ENCODE measurements at regions not wholly inside any gene's neighbourhood (a gene's known extent, or its start where the extent isn't known, plus 50 kb on each side); places are given as distances from the start of the nearest gene placed in this dataset.

GRCh38 chr1:217369996-217370551 lies 260.8 kb downstream of the GPATCH2 start (continued):
- TF ChIP-seq ATF3 (IDR thresholded peaks at IDR 0.05), result no peak

GRCh38 chr1:217369271-217369981 lies 261.5 kb downstream of the GPATCH2 start:
- 31% methylated on average over 8 of the region's 8 CpGs for WGBS
- DNase-seq (ENCODE audit: low spot score), result no peak
- Histone ChIP-seq H3K9ac (ENCODE audit: low read depth in 1 of 2, low read length in 2 of 2) (no peak overlapping the region), H3K27ac (ENCODE audit: low read depth in 1 of 2, low read length in 2 of 2) (no peak overlapping the region), H3K9me3 (ENCODE audit: control insufficient read depth in 4 of 4, low read length in 3 of 4) (peaks cover 2 to 10% (median 5%) of the 10 kb centered on the region in 4 donors), H3K27me3 (ENCODE audit: control insufficient read depth in 4 of 4, insufficient read depth in 4 of 4, low read length in 3 of 4) (no peaks in the 10 kb centered on the region), H3K4me1 (ENCODE audit: control insufficient read depth in 4 of 4, insufficient read depth in 4 of 4, low read length in 3 of 4) (no peaks in the 10 kb centered on the region), H3K36me3 (ENCODE audit: control insufficient read depth in 4 of 4, insufficient read depth in 3 of 4, low read depth in 1 of 4, low read length in 3 of 4) (no peaks in the 10 kb centered on the region), H3K4me3 (ENCODE audit: low read depth in 1 of 3, low read length in 3 of 3) (no peak overlapping the region)
- TF ChIP-seq ATF3 (IDR thresholded peaks at IDR 0.05), result no peak
- TF ChIP-seq REST (IDR thresholded peaks at IDR 0.05), result no peak
- no peak for TF ChIP-seq TAF1 (conservative IDR thresholded peaks at IDR 0.05)
- TF ChIP-seq EGR1 (IDR thresholded peaks at IDR 0.05; ENCODE audit: low read depth in 2 of 2), result no peak
- no peak for TF ChIP-seq HNF4G (IDR thresholded peaks at IDR 0.05)
- TF ChIP-seq RXRA (IDR thresholded peaks at IDR 0.05), result no peak
- TF ChIP-seq MAX (IDR thresholded peaks at IDR 0.05), result no peak

- no peaks in the 10 kb centered on the region for H3K27me3 ChIP-seq (ENCODE audit: control insufficient read depth in 4 of 4, insufficient read depth in 4 of 4, low read length in 3 of 4)
- no peak overlapping the region for H3K27ac ChIP-seq (ENCODE audit: low read depth in 1 of 2, low read length in 2 of 2)
- no peak for TF ChIP-seq FOXA2 (IDR thresholded peaks at IDR 0.05)
- no peak for TF ChIP-seq NR2F2 (IDR thresholded peaks at IDR 0.05)
- TF ChIP-seq HNF4G (IDR thresholded peaks at IDR 0.05), result no peak
- no peak for TF ChIP-seq ATF3 (IDR thresholded peaks at IDR 0.05)
- TF ChIP-seq EGR1 (IDR thresholded peaks at IDR 0.05; ENCODE audit: low read depth in 2 of 2), result no peak
- H3K4me1 ChIP-seq (ENCODE audit: control insufficient read depth in 4 of 4, insufficient read depth in 4 of 4, low read length in 3 of 4), result no peaks in the 10 kb centered on the region
- no peaks in the 10 kb centered on the region for H3K9me3 ChIP-seq (ENCODE audit: control insufficient read depth in 4 of 4, low read length in 3 of 4)
- 52% methylated on average over 3 of the region's 3 CpGs for WGBS
- H3K36me3 ChIP-seq (ENCODE audit: control insufficient read depth in 4 of 4, insufficient read depth in 3 of 4, low read depth in 1 of 4, low read length in 3 of 4), result no peaks in the 10 kb centered on the region
- no peak for DNase-seq (ENCODE audit: low spot score)
- no peak overlapping the region for H3K9ac ChIP-seq (ENCODE audit: low read depth in 1 of 2, low read length in 2 of 2)
- H3K4me3 ChIP-seq (ENCODE audit: low read depth in 1 of 3, low read length in 3 of 3), result no peak overlapping the region
These were observed 266.7 kb downstream of the GPATCH2 start for GRCh38 chr1:217364220-217364619.

GRCh38 chr1:217363319-217363718 lies 267.6 kb downstream of the GPATCH2 start:
- Histone ChIP-seq H3K27ac (ENCODE audit: low read depth in 1 of 2, low read length in 2 of 2) (no peak overlapping the region), H3K27me3 (ENCODE audit: control insufficient read depth in 4 of 4, insufficient read depth in 4 of 4, low read length in 3 of 4) (no peaks in the 10 kb centered on the region), H3K36me3 (ENCODE audit: control insufficient read depth in 4 of 4, insufficient read depth in 3 of 4, low read depth in 1 of 4, low read length in 3 of 4) (no peaks in the 10 kb centered on the region), H3K4me3 (ENCODE audit: low read depth in 1 of 3, low read length in 3 of 3) (no peak overlapping the region), H3K4me1 (ENCODE audit: control insufficient read depth in 4 of 4, insufficient read depth in 4 of 4, low read length in 3 of 4) (no peaks in the 10 kb centered on the region), H3K9ac (ENCODE audit: low read depth in 1 of 2, low read length in 2 of 2) (no peak overlapping the region), H3K9me3 (ENCODE audit: control insufficient read depth in 4 of 4, low read length in 3 of 4) (no peaks in the 10 kb centered on the region)
- no peak for DNase-seq (ENCODE audit: low spot score)
- WGBS, result 48% methylated on average over 4 of the region's 4 CpGs
- no peak for TF ChIP-seq FOXA2 (IDR thresholded peaks at IDR 0.05)
- TF ChIP-seq YY1 (IDR thresholded peaks at IDR 0.05), result no peak
- TF ChIP-seq ATF3 (IDR thresholded peaks at IDR 0.05), result no peak
- TF ChIP-seq RXRA (IDR thresholded peaks at IDR 0.05), result no peak
- TF ChIP-seq RAD21 (IDR thresholded peaks at IDR 0.05), result no peak
- no peak for TF ChIP-seq FOXA1 (IDR thresholded peaks at IDR 0.05)
- TF ChIP-seq TAF1 (conservative IDR thresholded peaks at IDR 0.05), result no peak
- TF ChIP-seq HNF4G (IDR thresholded peaks at IDR 0.05), result no peak
- TF ChIP-seq HNF4A (conservative IDR thresholded peaks at IDR 0.05), result no peak
- no peak for TF ChIP-seq MAX (IDR thresholded peaks at IDR 0.05)
- TF ChIP-seq CTCF (IDR thresholded peaks at IDR 0.05; ENCODE audit: low read depth, low read length, missing input control), result no peak
- TF ChIP-seq SP1 (IDR thresholded peaks at IDR 0.05), result no peak
